H1 (cell line): ENCODE measurements at regions not wholly inside any gene's neighbourhood (a gene's known extent, or its start where the extent isn't known, plus 50 kb on each side); places are given as distances from the start of the nearest gene placed in this dataset.

Experiments
- CTCF ChIA-PET: fragments of 300-600 bp; sonication (Branson Sonifier 250); formaldehyde crosslinking; loops from one replicate; lab custom pipeline; 2021; ENCODE audit not compliant: partially characterized antibody; lab: Charles Lee
- POLR2A ChIA-PET: fragments of 300-600 bp; sonication (Branson Sonifier 250); formaldehyde crosslinking; loops from one replicate; lab custom pipeline; 2021; ENCODE audit warnings: inconsistent platforms; ENCODE audit not compliant: partially characterized antibody; lab: Charles Lee
- DNase-seq, 2 experiments: peaks; one replicate each; pipeline versions ENCODE4 v3.0.0 to v3.0.0-alpha.2; 2010 to 2022; ENCODE audit warnings: low spot score in 2 of 2, low read depth in 1 of 2, mixed read lengths in 1 of 2
- FAIRE-seq: peaks from 2 replicates; lab custom pipeline; 2011; peaks lifted over from hg19 to GRCh38; lab: Jason Lieb, UNC
- H2AFZ ChIP-seq: 2 replicates; pipeline ENCODE4 v1.8.1; 2012; ENCODE audit warnings: low read length, inconsistent platforms
- H2AK5ac ChIP-seq: 2 replicates; pipeline ENCODE4 v1.6.1; 2013; ENCODE audit warnings: low read depth, low read length
- H2BK120ac ChIP-seq: replicated peaks from 2 replicates; pipeline ENCODE3; 2013; ENCODE audit warnings: low read depth, low read length, inconsistent platforms
- H2BK12ac ChIP-seq: 2 replicates; pipeline ENCODE4 v1.6.1; 2013; ENCODE audit warnings: low read depth, low read length
- H2BK15ac ChIP-seq: 2 replicates; pipeline ENCODE4 v1.6.1; 2013; ENCODE audit warnings: low read length
- H2BK20ac ChIP-seq: 2 replicates; pipeline ENCODE4 v1.6.1; 2013; ENCODE audit warnings: low read length
- H2BK5ac ChIP-seq: 2 replicates; pipeline ENCODE4 v1.6.1; 2013; ENCODE audit warnings: low read depth, low read length
- H3K14ac ChIP-seq: 2 replicates; pipeline ENCODE4 v1.6.1; 2013; ENCODE audit warnings: inconsistent platforms; ENCODE audit not compliant: insufficient read length
- H3K18ac ChIP-seq: 2 replicates; pipeline ENCODE4 v1.6.1; 2013; ENCODE audit warnings: low read length; ENCODE audit errors: extremely low read depth
- H3K23ac ChIP-seq: 2 replicates; pipeline ENCODE4 v1.6.1; 2013; ENCODE audit warnings: inconsistent platforms; ENCODE audit not compliant: insufficient read length
- H3K23me2 ChIP-seq: 2 replicates; pipeline ENCODE4 v1.6.1; 2013; ENCODE audit warnings: low read depth, low read length
- H3K27ac ChIP-seq: 2 replicates; pipeline ENCODE4 v1.6.1; 2011; ENCODE audit warnings: low read depth, low read length, inconsistent platforms
- H3K27me3 ChIP-seq, 4 experiments: replicated peaks in 1 of 4; 1 replicate in 1 of 4; 2 replicates in 3 of 4; pipeline versions ENCODE4 v1.6.1 to v1.8.1; 2011 to 2013; ENCODE audit warnings: low read length in 3 of 4, mild to moderate bottlenecking in 3 of 4, inconsistent platforms in 2 of 4, mixed read lengths in 2 of 4, moderate library complexity in 1 of 4; ENCODE audit not compliant: control insufficient read depth in 3 of 4, insufficient read depth in 3 of 4; ENCODE audit errors: extremely low read depth in 1 of 4
- H3K36me3 ChIP-seq, 4 experiments: 2 replicates each; pipeline versions ENCODE4 v1.6.1 to v1.8.1; 2011 to 2013; ENCODE audit warnings: mild to moderate bottlenecking in 4 of 4, low read length in 3 of 4, moderate library complexity in 2 of 4, control low read depth in 1 of 4, inconsistent platforms in 1 of 4; ENCODE audit not compliant: insufficient read depth in 4 of 4, control insufficient read depth in 2 of 4
- H3K4ac ChIP-seq: replicated peaks from 2 replicates; pipeline ENCODE3; 2013; ENCODE audit warnings: low read length, low read depth, mixed read lengths, inconsistent platforms; ENCODE audit not compliant: insufficient read length
- H3K4me1 ChIP-seq, 4 experiments: replicated peaks in 1 of 4; 1 replicate in 1 of 4; 2 replicates in 3 of 4; pipeline versions ENCODE4 v1.6.1 to v1.8.1; 2011 to 2013; ENCODE audit warnings: low read length in 3 of 4, inconsistent platforms in 2 of 4, mixed read lengths in 1 of 4; ENCODE audit not compliant: insufficient read depth in 4 of 4, control insufficient read depth in 3 of 4
- H3K4me2 ChIP-seq, 2 experiments: 2 replicates each; pipeline versions ENCODE4 v1.6.1 to v1.8.1; 2011 to 2013; ENCODE audit warnings: low read depth in 2 of 2, low read length in 2 of 2, control low read depth in 1 of 2, inconsistent platforms in 1 of 2, mild to moderate bottlenecking in 1 of 2; ENCODE audit not compliant: insufficient read depth in 1 of 2
- H3K4me3 ChIP-seq, 4 experiments: fragments of 200-600, 300-600 bp in 1 of 4; sonication (generic), shearing (Covaris generic), sonication (Bioruptor Twin) in 1 of 4; 2 replicates each; pipeline versions ENCODE4 v1.5.1 to v1.8.1; 2011 to 2016; ENCODE audit warnings: low read length in 4 of 4, low read depth in 3 of 4, control low read depth in 2 of 4, inconsistent platforms in 2 of 4, mild to moderate bottlenecking in 2 of 4, mixed read lengths in 1 of 4, moderate library complexity in 1 of 4; ENCODE audit not compliant: insufficient read depth in 2 of 4; ENCODE audit errors: extremely low read depth in 1 of 4
- H3K56ac ChIP-seq: replicated peaks from 2 replicates; pipeline ENCODE3; 2013; ENCODE audit warnings: low read depth, mild to moderate bottlenecking, mixed read lengths, low read length, inconsistent platforms; ENCODE audit not compliant: insufficient read length
- H3K79me1 ChIP-seq: 2 replicates; pipeline ENCODE4 v1.6.1; 2013; ENCODE audit warnings: low read depth, low read length, control low read depth
- H3K79me2 ChIP-seq, 2 experiments: 2 replicates each; pipeline versions ENCODE4 v1.6.1 to v1.8.1; 2012 to 2013; ENCODE audit warnings: low read length in 2 of 2, mild to moderate bottlenecking in 2 of 2, inconsistent platforms in 1 of 2; ENCODE audit not compliant: insufficient read depth in 2 of 2, control insufficient read depth in 1 of 2
- H3K9ac ChIP-seq, 4 experiments: replicated peaks in 1 of 4; 1 replicate in 1 of 4; 2 replicates in 3 of 4; pipeline versions ENCODE4 v1.6.1 to v1.8.1; 2011 to 2013; ENCODE audit warnings: low read depth in 3 of 4, low read length in 3 of 4, control low read depth in 2 of 4, mild to moderate bottlenecking in 2 of 4, moderate library complexity in 2 of 4, inconsistent platforms in 1 of 4; ENCODE audit errors: extremely low read depth in 1 of 4
- H3K9me3 ChIP-seq, 2 experiments: 2 replicates each; pipeline versions ENCODE4 v1.6.1 to v1.8.1; 2012 to 2013; ENCODE audit warnings: mild to moderate bottlenecking in 2 of 2, moderate library complexity in 2 of 2, control low read depth in 1 of 2, inconsistent platforms in 1 of 2, low read depth in 1 of 2, low read length in 1 of 2, mixed read lengths in 1 of 2; ENCODE audit not compliant: insufficient read depth in 2 of 2
- H4K20me1 ChIP-seq, 2 experiments: replicated peaks in 1 of 2; 2 replicates each; pipeline versions ENCODE3 to v1.8.1; 2011 to 2013; ENCODE audit warnings: inconsistent platforms in 2 of 2, low read length in 2 of 2, mild to moderate bottlenecking in 1 of 2; ENCODE audit not compliant: insufficient read depth in 2 of 2, control insufficient read depth in 1 of 2
- H4K5ac ChIP-seq: 2 replicates; pipeline ENCODE4 v1.6.1; 2013; ENCODE audit warnings: low read length, low read depth, mixed read lengths, inconsistent platforms; ENCODE audit not compliant: insufficient read length
- H4K8ac ChIP-seq: 2 replicates; pipeline ENCODE4 v1.8.0; 2013; ENCODE audit warnings: mild to moderate bottlenecking, moderate library complexity, low read length, inconsistent platforms; ENCODE audit not compliant: insufficient read depth; ENCODE audit errors: extremely low read depth
- H4K91ac ChIP-seq: replicated peaks from 2 replicates; pipeline ENCODE3; 2013; ENCODE audit warnings: low read length, mixed read lengths, inconsistent platforms; ENCODE audit not compliant: insufficient read length
- BCL11A ChIP-seq, 2 experiments: IDR thresholded peaks; one replicate each; pipeline ENCODE4 v1.6.1; 2011; ENCODE audit warnings: low read depth in 2 of 2, low read length in 2 of 2, mild to moderate bottlenecking in 2 of 2
- CHD1 ChIP-seq: IDR thresholded peaks from 2 replicates; pipeline ENCODE4 v1.6.1; 2012; ENCODE audit warnings: low read depth, low read length, improper control_type of control experiment
- CREB1 ChIP-seq: IDR thresholded peaks from 2 replicates; pipeline ENCODE4 v1.6.1; 2012; ENCODE audit warnings: inconsistent platforms
- CTBP2 ChIP-seq: IDR thresholded peaks from 2 replicates; pipeline ENCODE4 v1.7.0; 2011; ENCODE audit warnings: borderline replicate concordance, mild to moderate bottlenecking, moderate library complexity, mixed read lengths, low read length; ENCODE audit not compliant: insufficient read depth, insufficient read length
- E2F6 ChIP-seq: IDR thresholded peaks from 2 replicates; pipeline ENCODE4 v1.6.1; 2012; ENCODE audit warnings: inconsistent platforms
- EGR1 ChIP-seq: IDR thresholded peaks from 2 replicates; pipeline ENCODE4 v1.6.1; 2011; ENCODE audit warnings: low read depth, low read length, borderline replicate concordance
- FOSL1 ChIP-seq: IDR thresholded peaks from 2 replicates; pipeline ENCODE4 v1.6.1; 2011; ENCODE audit warnings: mild to moderate bottlenecking, low read depth, low read length, moderate library complexity; ENCODE audit not compliant: insufficient read depth
- GABPA ChIP-seq: IDR thresholded peaks from 2 replicates; pipeline ENCODE4 v1.6.1; 2011; ENCODE audit warnings: mild to moderate bottlenecking, low read length, moderate library complexity, borderline replicate concordance; ENCODE audit not compliant: insufficient read depth
- RAD21 ChIP-seq, 2 experiments: IDR thresholded peaks in 1 of 2; conservative IDR thresholded peaks in 1 of 2; 2 replicates each; pipeline ENCODE4 v1.6.1; 2011; ENCODE audit warnings: low read depth in 2 of 2, low read length in 2 of 2, improper control_type of control experiment in 1 of 2, inconsistent platforms in 1 of 2, mild to moderate bottlenecking in 1 of 2, moderate library complexity in 1 of 2
- SP1 ChIP-seq: IDR thresholded peaks from 2 replicates; pipeline ENCODE4 v1.6.1; 2011; ENCODE audit warnings: low read depth, low read length
- SP2 ChIP-seq: IDR thresholded peaks from 2 replicates; pipeline ENCODE4 v1.6.1; 2012; ENCODE audit warnings: mild to moderate bottlenecking, low read length, inconsistent platforms
- TAF7 ChIP-seq: optimal IDR thresholded peaks from 2 replicates; pipeline ENCODE3; 2011; ENCODE audit warnings: low read depth, mild to moderate bottlenecking, inconsistent platforms, low read length, moderate library complexity, borderline replicate concordance
- TBP ChIP-seq: IDR thresholded peaks from 2 replicates; pipeline ENCODE4 v1.6.1; 2011; ENCODE audit warnings: low read depth, low read length, improper control_type of control experiment
- USF2 ChIP-seq: IDR thresholded peaks from 2 replicates; pipeline ENCODE4 v1.6.1; 2011; ENCODE audit warnings: low read length, improper control_type of control experiment
- YY1 ChIP-seq: IDR thresholded peaks from 2 replicates; pipeline ENCODE4 v1.6.1; 2011; ENCODE audit warnings: low read depth, mild to moderate bottlenecking, low read length

DNA sequence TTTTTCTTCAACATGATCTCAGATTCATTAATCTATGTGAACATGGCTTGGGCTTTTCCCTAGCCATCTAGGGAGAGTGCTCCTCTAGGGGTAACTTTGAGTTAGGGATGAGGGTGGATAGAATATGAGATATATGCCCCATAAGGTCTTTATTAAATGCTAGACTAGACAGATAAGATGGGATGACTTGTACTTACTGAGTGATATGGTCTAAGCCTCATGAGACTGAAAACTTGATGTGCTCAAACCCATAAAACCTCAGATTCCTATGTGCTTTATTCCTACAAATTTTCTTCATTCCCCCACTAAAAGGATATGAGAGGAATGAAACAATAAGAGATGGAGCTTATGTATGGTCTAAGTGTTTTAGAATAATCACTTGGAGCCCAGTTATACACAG is 386.6 kb downstream of the YTHDC2 start:
- Histone ChIP-seq H4K5ac (no peak overlapping the region), H2BK20ac (no peak overlapping the region), H3K4me1 (no peaks in the 10 kb centered on the region), H3K4ac (no peak overlapping the region), H3K14ac (no peak overlapping the region), H3K9ac (no peak overlapping the region), H2BK12ac (no peak overlapping the region), H4K91ac (no peak overlapping the region), H4K8ac (no peak overlapping the region), H3K4me2 (no peak overlapping the region), H3K36me3 (no peaks in the 10 kb centered on the region), H3K18ac (no peak overlapping the region), H3K23me2 (no peaks in the 10 kb centered on the region), H3K79me1 (no peaks in the 10 kb centered on the region), H3K9me3 (no peaks in the 10 kb centered on the region), H2BK15ac (no peak overlapping the region), H3K56ac (no peak overlapping the region), H3K27ac (no peak overlapping the region), H3K4me3 (no peak overlapping the region), H2BK5ac (no peak overlapping the region), H3K79me2 (no peaks in the 10 kb centered on the region), H3K23ac (no peak overlapping the region), H2AFZ (no peak overlapping the region), H2BK120ac (no peak overlapping the region), H4K20me1 (no peaks in the 10 kb centered on the region), H3K27me3 (no peaks in the 10 kb centered on the region), H2AK5ac (no peak overlapping the region)
- FAIRE-seq: no peak
- DNase-seq: no peak
- CTCF ChIA-PET: interaction anchor here (0.9 to 2.0 kb wide), 2 partner anchors 9 to 548 kb away, joined by 3 to 6 read pairs; no protein-coding TSS in a partner anchor
- POLR2A ChIA-PET: no interaction called here
- TF ChIP-seq USF2 (no peak), SP2 (no peak), BCL11A (IDR thresholded peaks at IDR 0.05; ENCODE audit: low read depth in 2 of 2, low read length in 2 of 2) (no peak), RAD21 (IDR thresholded peaks at IDR 0.05 in 1 of 2, conservative IDR thresholded peaks at IDR 0.05 in 1 of 2; ENCODE audit: low read depth in 2 of 2, low read length in 2 of 2) (no peak), E2F6 (no peak), SP1 (no peak), TAF7 (no peak), CTBP2 (no peak), TBP (no peak), FOSL1 (no peak), CHD1 (no peak), CREB1 (no peak), YY1 (no peak), EGR1 (no peak), GABPA (no peak)
